Hepatocyte (in vitro differentiated cells): ENCODE measurements at regions not wholly inside any gene's neighbourhood (a gene's known extent, or its start where the extent isn't known, plus 50 kb on each side); places are given as distances from the start of the nearest gene placed in this dataset.

Experiments used
- DNase-seq: peaks from one replicate; pipeline ENCODE4 v3.0.0-alpha.2; 2016; ENCODE audit warnings: low spot score
- H2AFZ ChIP-seq: fragments of 200-600 bp; sonication (generic); 2 replicates; pipeline ENCODE4 v1.6.0; 2016; ENCODE audit warnings: antibody characterized with exemption, mild to moderate bottlenecking
- H3K27ac ChIP-seq: fragments of 200-600 bp; sonication (generic); 2 replicates; pipeline ENCODE4 v1.5.1; 2016; ENCODE audit warnings: mild to moderate bottlenecking
- H3K27me3 ChIP-seq: fragments of 200-600 bp; sonication (generic); 2 replicates; pipeline ENCODE4 v1.6.1; 2016
- H3K36me3 ChIP-seq: fragments of 200-600 bp; sonication (generic); replicated peaks from 2 replicates; pipeline ENCODE4 v1.5.1; 2016; ENCODE audit warnings: low read depth; ENCODE audit not compliant: insufficient read depth
- H3K4me1 ChIP-seq: fragments of 200-600 bp; sonication (generic); 2 replicates; pipeline ENCODE4 v1.5.1; 2016; ENCODE audit warnings: mild to moderate bottlenecking, moderate library complexity; ENCODE audit not compliant: insufficient read depth
- H3K4me2 ChIP-seq: fragments of 200-600 bp; sonication (generic); 2 replicates; pipeline ENCODE4 v1.6.0; 2016
- H3K4me3 ChIP-seq: fragments of 200-600 bp; sonication (generic); 2 replicates; pipeline ENCODE4 v1.5.1; 2016; ENCODE audit warnings: mild to moderate bottlenecking
- H3K79me2 ChIP-seq: fragments of 200-600 bp; sonication (generic); 2 replicates; pipeline ENCODE4 v1.6.0; 2017; ENCODE audit warnings: mild to moderate bottlenecking
- H3K9me2 ChIP-seq: fragments of 200-600 bp; sonication (generic); replicated peaks from 2 replicates; pipeline ENCODE4 v1.6.0; 2017; ENCODE audit warnings: mild to moderate bottlenecking; ENCODE audit not compliant: insufficient read depth
- H3K9me3 ChIP-seq: fragments of 200-600 bp; sonication (generic); 2 replicates; pipeline ENCODE4 v1.5.1; 2016; ENCODE audit warnings: low read depth, mild to moderate bottlenecking
- H4K20me1 ChIP-seq: fragments of 200-600 bp; sonication (generic); 2 replicates; pipeline ENCODE4 v1.6.0; 2016; ENCODE audit warnings: mild to moderate bottlenecking; ENCODE audit not compliant: insufficient read depth, poor library complexity, severe bottlenecking
- CTCF ChIP-seq: fragments of 200-600 bp; sonication (generic); IDR thresholded peaks from 2 replicates; pipeline ENCODE4 v1.5.1; 2016; ENCODE audit warnings: antibody characterized with exemption, mild to moderate bottlenecking; ENCODE audit not compliant: poor library complexity
- EZH2 ChIP-seq: fragments of 200-600 bp; sonication (generic); IDR thresholded peaks from 2 replicates; pipeline ENCODE4 v1.6.1; 2016; ENCODE audit warnings: antibody characterized with exemption, mild to moderate bottlenecking, borderline replicate concordance
- EZH2phosphoT487 ChIP-seq: fragments of 200-600 bp; sonication (generic); IDR thresholded peaks from one replicate; pipeline ENCODE4 v1.6.1; 2018; ENCODE audit warnings: antibody characterized with exemption, mild to moderate bottlenecking, low read depth, moderate library complexity; ENCODE audit not compliant: unreplicated experiment, severe bottlenecking
- WGBS: methylation state at CpG from one replicate; pipeline ENCODE4 v1.1.6; 2016; ENCODE audit warnings: low lambda C conversion rate; ENCODE audit errors: missing lambda C conversion rate; 5-methylcytosine and 5-hydroxymethylcytosine counted together

GRCh38 chr20:11843289-11843688 lies 74.4 kb upstream of the BTBD3 start:
- H3K79me2 ChIP-seq = no peaks in the 10 kb centered on the region
- no peaks in the 10 kb centered on the region for H3K4me1 ChIP-seq
- no peaks in the 10 kb centered on the region for H4K20me1 ChIP-seq
- no peaks in the 10 kb centered on the region for H3K27me3 ChIP-seq
- no peak overlapping the region for H3K4me2 ChIP-seq
- H3K9me3 ChIP-seq = no peaks in the 10 kb centered on the region
- no peak for DNase-seq
- 81% methylated on average over 1 of the region's 1 CpG for WGBS
- TF ChIP-seq EZH2phosphoT487 (no peak), CTCF (no peak), EZH2 (no peak)
- H3K36me3 ChIP-seq = no peaks in the 10 kb centered on the region
- H3K4me3 ChIP-seq = no peak overlapping the region
- no peak overlapping the region for H2AFZ ChIP-seq
- no peak overlapping the region for H3K27ac ChIP-seq
- H3K9me2 ChIP-seq = no peaks in the 10 kb centered on the region

DNA sequence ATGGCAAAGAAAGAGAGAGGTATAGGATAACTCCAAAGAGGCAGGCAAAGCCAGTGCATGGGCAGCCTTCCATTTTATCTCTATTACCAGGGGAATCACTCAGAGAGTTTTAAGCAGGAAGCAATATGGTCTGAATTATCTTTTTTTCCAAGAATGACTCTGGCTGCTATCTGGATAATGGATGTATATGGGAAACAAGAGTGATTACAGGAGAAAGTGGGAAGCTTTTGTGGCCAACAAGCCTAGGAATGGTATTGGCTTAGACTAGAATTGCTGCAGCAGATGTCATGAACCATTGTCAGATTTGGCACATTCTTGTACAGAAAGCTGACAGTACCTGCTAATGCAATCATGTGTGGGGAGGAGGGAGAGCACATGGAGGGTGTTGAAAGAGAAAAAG lies 73.0 kb upstream of the BTBD3 start:
- Histone ChIP-seq H3K27me3 (no peaks in the 10 kb centered on the region), H3K36me3 (no peaks in the 10 kb centered on the region), H3K27ac (no peak overlapping the region), H3K9me3 (no peaks in the 10 kb centered on the region), H3K79me2 (no peaks in the 10 kb centered on the region), H4K20me1 (no peaks in the 10 kb centered on the region), H3K4me2 (no peak overlapping the region), H2AFZ (no peak overlapping the region), H3K9me2 (no peaks in the 10 kb centered on the region), H3K4me3 (no peak overlapping the region), H3K4me1 (no peaks in the 10 kb centered on the region)
- TF ChIP-seq CTCF = no peak
- TF ChIP-seq EZH2 = no peak
- no peak for TF ChIP-seq EZH2phosphoT487
- DNase-seq = no peak

DNA sequence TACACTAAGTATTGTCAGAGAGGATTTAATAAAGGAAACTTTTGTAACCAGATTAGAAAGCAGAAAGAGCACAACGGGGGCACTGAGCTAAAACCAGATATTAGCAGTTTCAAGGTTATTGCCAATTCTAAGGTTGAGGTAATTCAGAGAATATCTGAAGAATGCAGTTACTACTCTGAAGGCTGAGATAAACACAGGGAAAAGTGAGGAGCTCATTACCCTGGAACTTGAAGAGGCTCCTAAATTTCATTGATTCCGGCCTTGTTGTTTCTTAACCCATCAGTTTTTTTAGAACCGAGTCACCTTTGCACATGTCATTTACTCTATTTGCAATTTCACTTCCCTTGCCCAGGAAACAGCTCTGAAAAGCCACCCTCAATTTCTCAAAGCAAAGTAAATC lies 72.4 kb upstream of the BTBD3 start:
- H3K36me3 ChIP-seq = no peaks in the 10 kb centered on the region
- no peak for TF ChIP-seq CTCF
- no peak for TF ChIP-seq EZH2phosphoT487
- no peak for TF ChIP-seq EZH2
- no peaks in the 10 kb centered on the region for H3K79me2 ChIP-seq
- no peak overlapping the region for H3K4me3 ChIP-seq
- WGBS = 69% methylated on average over 3 of the region's 3 CpGs
- H4K20me1 ChIP-seq = no peaks in the 10 kb centered on the region
- no peaks in the 10 kb centered on the region for H3K27me3 ChIP-seq
- DNase-seq = no peak
- H3K9me2 ChIP-seq = no peaks in the 10 kb centered on the region
- H3K4me1 ChIP-seq = no peaks in the 10 kb centered on the region
- no peak overlapping the region for H3K4me2 ChIP-seq
- no peak overlapping the region for H2AFZ ChIP-seq
- no peaks in the 10 kb centered on the region for H3K9me3 ChIP-seq
- no peak overlapping the region for H3K27ac ChIP-seq

GRCh38 chr20:11846131-11846530 lies 71.6 kb upstream of the BTBD3 start:
- H3K27me3 ChIP-seq = no peaks in the 10 kb centered on the region
- H3K79me2 ChIP-seq = no peaks in the 10 kb centered on the region
- 83% methylated on average over 1 of the region's 1 CpG for WGBS
- TF ChIP-seq EZH2 (no peak), CTCF (no peak), EZH2phosphoT487 (no peak)
- H3K36me3 ChIP-seq = no peaks in the 10 kb centered on the region
- no peak overlapping the region for H3K27ac ChIP-seq
- no peak for DNase-seq
- H2AFZ ChIP-seq = no peak overlapping the region
- H3K9me2 ChIP-seq = no peaks in the 10 kb centered on the region
- H3K9me3 ChIP-seq = no peaks in the 10 kb centered on the region
- no peak overlapping the region for H3K4me3 ChIP-seq
- H3K4me1 ChIP-seq = no peaks in the 10 kb centered on the region
- no peaks in the 10 kb centered on the region for H4K20me1 ChIP-seq
- H3K4me2 ChIP-seq = no peak overlapping the region
